SK-N-SH (cell line): ENCODE measurements at regions not wholly inside any gene's neighbourhood (a gene's known extent, or its start where the extent isn't known, plus 50 kb on each side); places are given as distances from the start of the nearest gene placed in this dataset.

ENCODE experiments used
- CTCF ChIA-PET: fragments of 300-600, 350-600 bp; formaldehyde crosslinking; extraction: SDS; loops from one replicate; lab custom pipeline; 2021; lab: Yijun Ruan, JAX
- POLR2A ChIA-PET: fragments of 350-600 bp; sonication (Branson Sonifier 250); formaldehyde crosslinking; extraction: SDS; loops from one replicate; lab custom pipeline; 2020; ENCODE audit warnings: antibody characterized with exemption, inconsistent platforms; lab: Yijun Ruan, JAX
- DNase-seq: peaks from one replicate; pipeline ENCODE4 v3.0.0; 2012
- H2AFZ ChIP-seq: fragments of 200-600 bp; sonication (generic); 2 replicates; pipeline ENCODE4 v1.8.1; 2016; ENCODE audit warnings: antibody characterized with exemption, mild to moderate bottlenecking, low read depth
- H3F3A ChIP-seq: fragments of 200-600 bp; sonication (generic); replicated peaks from 2 replicates; pipeline ENCODE3; 2016; ENCODE audit warnings: antibody characterized with exemption, mild to moderate bottlenecking; ENCODE audit not compliant: insufficient read depth
- H3K27ac ChIP-seq, 2 experiments: fragments of 200-500 bp in 1 of 2; fragments of 200-600 bp in 1 of 2; sonication (Bioruptor generic) in 1 of 2; sonication (generic), shearing (Covaris generic) in 1 of 2; 2 replicates each; pipeline versions ENCODE4 v1.5.1 to v1.6.1; 2014 to 2016; ENCODE audit warnings: low read depth in 2 of 2, inconsistent platforms in 1 of 2, low read length in 1 of 2, mild to moderate bottlenecking in 1 of 2, mixed read lengths in 1 of 2
- H3K27me3 ChIP-seq: fragments of 200-600 bp; sonication (generic), shearing (Covaris generic); 2 replicates; pipeline ENCODE4 v1.6.1; 2016; ENCODE audit warnings: mixed run types; ENCODE audit not compliant: insufficient read depth
- H3K36me3 ChIP-seq, 2 experiments: fragments of 200-500 bp in 1 of 2; fragments of 200-600 bp in 1 of 2; sonication (Bioruptor generic) in 1 of 2; sonication (generic) in 1 of 2; replicated peaks in 1 of 2; 2 replicates each; pipeline versions ENCODE3 to v1.5.1; 2014 to 2016; ENCODE audit warnings: low read length in 1 of 2, mild to moderate bottlenecking in 1 of 2; ENCODE audit not compliant: insufficient read depth in 2 of 2, control insufficient read depth in 1 of 2
- H3K4me1 ChIP-seq, 2 experiments: fragments of 200-500 bp in 1 of 2; fragments of 200-600 bp in 1 of 2; sonication (Bioruptor generic) in 1 of 2; sonication (generic), shearing (Covaris generic) in 1 of 2; 2 replicates each; pipeline versions ENCODE4 v1.5.1 to v1.6.1; 2014 to 2016; ENCODE audit warnings: low read depth in 1 of 2, low read length in 1 of 2, mixed run types in 1 of 2; ENCODE audit not compliant: insufficient read depth in 2 of 2, control insufficient read depth in 1 of 2
- H3K4me2 ChIP-seq: fragments of 200-600 bp; sonication (generic), shearing (Covaris generic); 2 replicates; pipeline ENCODE4 v1.6.1; 2017; ENCODE audit warnings: mixed run types
- H3K4me3 ChIP-seq, 2 experiments: fragments of 200-500 bp in 1 of 2; fragments of 200-600 bp in 1 of 2; sonication (Bioruptor generic) in 1 of 2; sonication (generic), shearing (Covaris generic) in 1 of 2; 2 replicates each; pipeline versions ENCODE4 v1.5.1 to v1.8.1; 2014 to 2016; ENCODE audit warnings: low read depth in 2 of 2, inconsistent platforms in 1 of 2, low read length in 1 of 2, mild to moderate bottlenecking in 1 of 2, mixed read lengths in 1 of 2, moderate library complexity in 1 of 2
- H3K79me2 ChIP-seq: fragments of 200-600 bp; sonication (generic); 2 replicates; pipeline ENCODE4 v1.8.1; 2017; ENCODE audit warnings: mild to moderate bottlenecking; ENCODE audit not compliant: insufficient read depth
- H3K9ac ChIP-seq: fragments of 200-600 bp; sonication (generic); 2 replicates; pipeline ENCODE4 v1.6.1; 2017; ENCODE audit warnings: mixed run types
- H3K9me2 ChIP-seq: fragments of 200-600 bp; sonication (generic); 2 replicates; pipeline ENCODE4 v1.6.1; 2017; ENCODE audit warnings: mixed run types
- H3K9me3 ChIP-seq: fragments of 200-600 bp; sonication (generic); 2 replicates; pipeline ENCODE4 v1.6.1; 2017; ENCODE audit warnings: mixed run types, mild to moderate bottlenecking, moderate library complexity
- H4K20me1 ChIP-seq: fragments of 200-600 bp; sonication (generic); 2 replicates; pipeline ENCODE4 v1.6.1; 2017; ENCODE audit warnings: mild to moderate bottlenecking, mixed run types; ENCODE audit not compliant: insufficient read depth
- ELF1 ChIP-seq: IDR thresholded peaks from 2 replicates; pipeline ENCODE4 v1.4.0; 2012
- EP300 ChIP-seq, 2 experiments: IDR thresholded peaks; 2 replicates each; pipeline versions ENCODE4 v1.4.0 to v1.6.1; 2012; ENCODE audit warnings: borderline replicate concordance in 1 of 2, low read depth in 1 of 2, low read length in 1 of 2
- FOSL2 ChIP-seq: IDR thresholded peaks from 2 replicates; pipeline ENCODE4 v1.4.0; 2012; ENCODE audit warnings: low read depth, mild to moderate bottlenecking, moderate library complexity, borderline replicate concordance
- FOXM1 ChIP-seq: IDR thresholded peaks from 2 replicates; pipeline ENCODE4 v1.4.0; 2012; ENCODE audit warnings: low read depth, mild to moderate bottlenecking
- GABPA ChIP-seq: IDR thresholded peaks from 2 replicates; pipeline ENCODE4 v1.4.0; 2012; ENCODE audit warnings: low read depth, mild to moderate bottlenecking
- MAX ChIP-seq: IDR thresholded peaks from 2 replicates; pipeline ENCODE4 v1.4.0; 2012; ENCODE audit warnings: low read depth
- MEF2A ChIP-seq: IDR thresholded peaks from 2 replicates; pipeline ENCODE4 v1.4.0; 2012; ENCODE audit warnings: low read depth, borderline replicate concordance
- NRF1 ChIP-seq: IDR thresholded peaks from 2 replicates; pipeline ENCODE4 v1.6.1; 2012; ENCODE audit warnings: low read depth, mild to moderate bottlenecking, low read length
- PBX3 ChIP-seq: IDR thresholded peaks from 2 replicates; pipeline ENCODE4; 2012
- POLR2AphosphoS5 ChIP-seq: IDR thresholded peaks from 2 replicates; pipeline ENCODE4 v1.6.1; 2012; ENCODE audit warnings: low read depth, low read length
- REST ChIP-seq: IDR thresholded peaks from 2 replicates; pipeline ENCODE4 v1.6.1; 2012; ENCODE audit warnings: mild to moderate bottlenecking, low read depth, low read length, moderate library complexity
- RFX5 ChIP-seq: IDR thresholded peaks from 2 replicates; pipeline ENCODE4 v1.6.1; 2012; ENCODE audit warnings: mild to moderate bottlenecking, improper control_type of control experiment, low read length
- SIN3A ChIP-seq: IDR thresholded peaks from 2 replicates; pipeline ENCODE4 v1.6.1; 2012; ENCODE audit warnings: low read depth, mild to moderate bottlenecking, low read length, moderate library complexity, borderline replicate concordance
- TCF12 ChIP-seq: IDR thresholded peaks from 2 replicates; pipeline ENCODE4 v1.4.0; 2012
- TEAD4 ChIP-seq: IDR thresholded peaks from 2 replicates; pipeline ENCODE4 v1.4.0; 2012; ENCODE audit warnings: mild to moderate bottlenecking, borderline replicate concordance; ENCODE audit not compliant: insufficient read depth
- USF1 ChIP-seq: IDR thresholded peaks from 2 replicates; pipeline ENCODE4 v1.4.0; 2012; ENCODE audit warnings: low read depth, borderline replicate concordance
- USF2 ChIP-seq: fragments of 150-350 bp; IDR thresholded peaks from 2 replicates; pipeline ENCODE4 v1.6.1; 2017; ENCODE audit warnings: antibody characterized with exemption, low read length, low read depth, borderline replicate concordance
- YY1 ChIP-seq: IDR thresholded peaks from 2 replicates; pipeline ENCODE4 v1.4.0; 2012; ENCODE audit warnings: low read depth, mild to moderate bottlenecking
- ZBTB33 ChIP-seq: IDR thresholded peaks from 2 replicates; pipeline ENCODE4 v1.4.0; 2012; ENCODE audit warnings: low read depth, borderline replicate concordance
- WGBS: methylation state at CpG from one replicate; pipeline ENCODE4 v1.1.6; 2017; ENCODE audit warnings: low lambda C conversion rate; 5-methylcytosine and 5-hydroxymethylcytosine counted together

GRCh38 chr7:122217125-122217524, 73.1 kb upstream of the AASS start:
- H3K9me2 ChIP-seq: no peaks in the 10 kb centered on the region
- H3K9me3 ChIP-seq: no peaks in the 10 kb centered on the region
- POLR2A ChIA-PET: no interaction called here
- H3K27me3 ChIP-seq: no peaks in the 10 kb centered on the region
- H3K4me2 ChIP-seq: no peak overlapping the region
- no peaks in the 10 kb centered on the region for H3F3A ChIP-seq
- no peaks in the 10 kb centered on the region for H3K36me3 ChIP-seq
- no peaks in the 10 kb centered on the region for H3K4me1 ChIP-seq
- TF ChIP-seq YY1 (no peak), MAX (no peak), POLR2AphosphoS5 (no peak), FOSL2 (no peak), PBX3 (no peak), MEF2A (no peak), TCF12 (no peak), NRF1 (no peak), GABPA (no peak), FOXM1 (no peak), SIN3A (no peak), ELF1 (no peak), TEAD4 (no peak)
- CTCF ChIA-PET: interaction anchor here (1.2 to 2.7 kb wide), 3 partner anchors 10 to 320 kb away, joined by 3 to 14 read pairs (median 6); no protein-coding TSS in a partner anchor
- H4K20me1 ChIP-seq: no peaks in the 10 kb centered on the region
- no peak overlapping the region for H3K9ac ChIP-seq
- H3K27ac ChIP-seq: no peak overlapping the region
- H3K79me2 ChIP-seq: no peaks in the 10 kb centered on the region
- no peak overlapping the region for H3K4me3 ChIP-seq
- WGBS: 0% methylated on average over 3 of the region's 3 CpGs
- H2AFZ ChIP-seq: no peak overlapping the region
- no peak for DNase-seq

GRCh38 chr7:122212754-122213153, 68.7 kb upstream of the AASS start:
- Histone ChIP-seq H3K4me2 (no peak overlapping the region), H3K9me3 (no peaks in the 10 kb centered on the region), H3K36me3 (no peaks in the 10 kb centered on the region), H2AFZ (no peak overlapping the region), H3K27me3 (no peaks in the 10 kb centered on the region), H3K27ac (no peak overlapping the region), H3K79me2 (no peaks in the 10 kb centered on the region), H3K9ac (no peak overlapping the region), H4K20me1 (no peaks in the 10 kb centered on the region), H3K9me2 (no peaks in the 10 kb centered on the region), H3K4me1 (no peaks in the 10 kb centered on the region), H3K4me3 (no peak overlapping the region), H3F3A (no peaks in the 10 kb centered on the region)
- WGBS: 13% methylated on average over 1 of the region's 1 CpG
- CTCF ChIA-PET: interaction anchor here (1.0 to 1.7 kb wide), 2 partner anchors 120 to 316 kb away, joined by 3 to 4 read pairs; no protein-coding TSS in a partner anchor
- DNase-seq: no peak
- POLR2A ChIA-PET: no interaction called here
- no peak for TF ChIP-seq EP300 (IDR thresholded peaks at IDR 0.05; ENCODE audit: borderline replicate concordance in 1 of 2, low read depth in 1 of 2, low read length in 1 of 2)
- no peak for TF ChIP-seq ELF1
- TF ChIP-seq USF2: no peak
- no peak for TF ChIP-seq SIN3A
- no peak for TF ChIP-seq ZBTB33
- TF ChIP-seq PBX3: no peak
- TF ChIP-seq REST: no peak
- no peak for TF ChIP-seq USF1
- no peak for TF ChIP-seq RFX5
